Stimulated activated naive CD8-positive, alpha-beta T cell treated with anti-CD3 and anti-CD28 coated beads, Interleukin-15, Interleukin-2, amounts not matched to agents 100 U/mL and 50 U/mL, for 24 hours (primary cell): ENCODE measurements at regions not wholly inside any gene's neighbourhood (a gene's known extent, or its start where the extent isn't known, plus 50 kb on each side); places are given as distances from the start of the nearest gene placed in this dataset.
"Not testable (repeated sequence)": the region's sequence is repeated elsewhere in the genome, so short reads cannot be mapped to it uniquely, and the experiment has no call there.

Source experiments
- ATAC-seq: fragments of 150-1000 bp; cut with Tn5 transposase; one replicate; pipeline ENCODE4 v1.10.0; 2021
- DNase-seq: peaks from one replicate; pipeline ENCODE4 v3.0.0; 2021

DNA sequence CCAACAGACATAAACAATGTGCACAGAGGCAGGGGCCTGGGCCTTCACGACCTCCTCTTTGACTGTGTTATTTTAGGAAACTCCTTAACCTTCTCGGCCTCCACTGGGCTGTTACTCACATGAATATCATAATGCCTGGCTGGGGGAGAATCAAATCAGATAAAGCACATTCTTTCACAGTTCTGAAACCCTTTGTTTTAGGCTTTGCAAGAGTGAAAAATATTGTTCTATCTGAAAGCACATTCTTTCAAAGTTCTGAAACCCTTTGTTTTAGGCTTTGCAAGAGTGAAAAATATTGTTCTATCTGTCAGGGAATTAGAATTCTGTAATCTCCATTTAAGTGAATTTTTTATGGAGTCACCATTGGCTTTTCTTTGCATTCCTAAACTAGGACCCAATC, 50.7 kb upstream of the SYNDIG1 start:
- no peak for ATAC-seq
- no peak for DNase-seq

- ATAC-seq (no peak), DNase-seq (no peak)
Measured at GRCh38 chr20:24417485-24417884, 51.9 kb upstream of the SYNDIG1 start.

DNA sequence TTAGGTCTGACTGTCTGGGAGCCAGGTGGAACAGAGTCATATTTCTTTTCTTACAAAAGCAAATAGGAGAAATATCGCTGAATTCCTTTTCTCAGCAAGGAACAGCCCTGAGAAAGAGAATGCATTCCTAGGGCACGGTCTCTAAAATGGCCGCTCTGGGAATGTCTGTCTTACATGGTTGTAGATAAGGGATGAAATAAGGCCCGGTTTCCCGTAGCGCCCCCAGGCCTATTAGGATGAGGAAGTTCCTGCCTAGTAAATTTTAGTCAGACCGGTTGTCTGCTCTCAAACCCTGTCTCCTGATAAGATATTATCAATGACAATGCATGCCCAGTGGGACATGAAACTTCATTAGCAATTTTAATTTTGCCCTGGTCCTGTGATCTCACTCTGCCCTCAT, 54.0 kb upstream of the SYNDIG1 start:
- not testable (repeated sequence) for ATAC-seq, DNase-seq

- ATAC-seq: no peak
- no peak for DNase-seq
Measured at GRCh38 chr20:24411834-24412216, 57.6 kb upstream of the SYNDIG1 start.

GRCh38 chr20:24411003-24411833, 58.2 kb upstream of the SYNDIG1 start:
- DNase-seq (no peak), ATAC-seq (no peak)

- ATAC-seq (no peak), DNase-seq (no peak)
Measured at GRCh38 chr20:24407151-24407550, 62.3 kb upstream of the SYNDIG1 start.

DNA sequence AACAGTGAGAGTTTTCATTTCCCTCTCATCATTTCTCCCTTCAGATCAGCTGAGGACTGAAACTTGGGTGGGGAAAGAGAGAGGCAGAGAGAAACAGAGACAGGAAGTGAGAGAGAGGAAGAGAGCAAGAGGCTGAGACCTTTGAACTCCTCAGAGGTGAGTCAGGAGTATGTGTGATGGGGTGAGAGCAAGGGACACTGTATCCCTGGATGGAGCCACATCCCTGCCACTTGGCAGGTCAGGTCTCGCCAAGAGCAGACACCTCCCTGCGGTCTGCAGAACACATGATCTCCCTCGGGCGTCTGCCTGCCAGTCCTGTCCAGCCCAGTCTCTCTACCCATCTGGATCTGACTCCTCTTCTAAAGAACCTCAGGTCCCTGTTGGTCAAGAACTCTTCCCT, 62.7 kb upstream of the SYNDIG1 start:
- DNase-seq (no peak), ATAC-seq (peak; percentile 71)

- DNase-seq: no peak
- ATAC-seq: peak; percentile 43
Measured at GRCh38 chr20:24406251-24406650, 63.2 kb upstream of the SYNDIG1 start.

DNA sequence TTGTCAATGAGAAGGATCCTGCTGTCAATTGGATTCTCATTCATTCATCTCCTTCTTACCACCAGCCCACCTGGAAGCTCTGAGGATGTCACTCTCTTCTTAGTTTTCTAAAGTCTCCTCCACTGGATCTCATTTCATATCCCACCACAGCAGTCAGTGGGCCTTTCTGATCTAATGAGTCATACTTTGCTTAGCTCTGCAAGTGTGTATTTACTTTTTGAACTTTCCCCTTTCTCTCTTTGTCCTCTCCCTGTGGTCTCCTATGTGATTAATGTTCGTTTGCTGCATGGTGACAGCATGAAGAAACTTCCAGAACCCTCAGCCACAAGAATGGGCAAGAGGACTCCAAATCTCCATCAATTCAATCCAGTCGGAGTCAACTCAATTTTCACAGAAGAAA, 63.6 kb upstream of the SYNDIG1 start:
- DNase-seq (no peak), ATAC-seq (peak; percentile 46)

DNA sequence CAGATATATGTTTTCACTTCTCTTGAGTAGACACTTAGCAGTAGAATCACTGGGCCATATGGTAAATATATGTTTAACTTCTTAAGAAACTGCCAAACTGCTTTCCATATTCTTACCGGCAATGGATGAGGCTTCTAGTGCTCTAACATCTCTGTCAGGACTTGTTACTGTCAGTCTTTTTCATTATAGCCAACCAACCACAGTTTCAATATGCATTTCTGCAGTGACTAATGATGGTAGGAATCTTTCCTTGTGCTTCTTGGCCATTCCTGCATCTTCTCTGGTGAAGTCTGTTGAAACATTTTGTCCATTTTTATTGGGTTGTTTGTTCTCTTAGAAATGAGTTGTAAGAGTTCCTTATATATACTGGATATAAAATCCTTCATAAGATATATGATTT, 66.0 kb upstream of the SYNDIG1 start:
- DNase-seq: no peak
- ATAC-seq: no peak

- no peak for ATAC-seq
- no peak for DNase-seq
Measured at GRCh38 chr20:24402188-24402587, 67.2 kb upstream of the SYNDIG1 start.

GRCh38 chr20:24395151-24395550, 74.3 kb upstream of the SYNDIG1 start:
- ATAC-seq: no peak
- DNase-seq: no peak

DNA sequence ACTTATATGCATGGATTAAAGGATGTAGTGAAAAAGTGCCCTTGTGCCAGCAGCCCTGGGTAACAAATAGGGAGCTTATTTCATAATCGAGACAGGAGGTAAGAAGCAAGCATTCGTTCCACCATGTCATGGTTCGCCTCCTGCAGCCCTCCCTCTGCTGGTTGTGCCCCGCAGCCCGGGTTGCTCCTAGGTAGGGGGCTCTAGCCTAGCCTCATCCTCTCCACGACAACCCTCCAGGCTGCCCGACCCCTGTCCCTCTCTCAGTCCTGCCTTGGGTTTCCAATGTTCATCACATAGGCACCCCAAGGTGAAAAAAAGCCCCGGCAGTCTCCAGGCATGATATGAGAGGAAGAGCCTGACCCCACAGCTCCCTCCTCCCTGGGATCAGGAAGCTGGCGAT, 75.5 kb upstream of the SYNDIG1 start:
- DNase-seq (no peak), ATAC-seq (no peak)

DNA sequence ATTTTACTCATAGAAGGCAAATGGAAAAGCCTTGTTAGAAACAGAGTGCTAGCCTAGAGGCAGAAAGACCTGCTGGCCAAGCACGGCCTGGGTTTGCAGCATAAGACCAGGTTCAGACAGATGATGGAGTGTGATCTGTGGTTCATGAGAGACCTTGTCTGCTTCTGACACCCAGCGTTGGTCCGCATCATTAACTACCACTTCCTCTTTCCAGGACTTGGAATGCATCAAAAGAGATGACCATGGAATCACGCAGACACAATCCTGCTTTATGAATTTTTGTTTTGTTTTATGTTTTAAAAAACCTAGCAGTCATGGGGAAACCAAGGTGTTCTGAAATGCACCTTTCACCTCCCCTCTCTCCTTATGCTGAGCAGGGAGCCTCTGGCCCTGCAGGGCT, 76.8 kb upstream of the SYNDIG1 start:
- no peak for DNase-seq

DNA sequence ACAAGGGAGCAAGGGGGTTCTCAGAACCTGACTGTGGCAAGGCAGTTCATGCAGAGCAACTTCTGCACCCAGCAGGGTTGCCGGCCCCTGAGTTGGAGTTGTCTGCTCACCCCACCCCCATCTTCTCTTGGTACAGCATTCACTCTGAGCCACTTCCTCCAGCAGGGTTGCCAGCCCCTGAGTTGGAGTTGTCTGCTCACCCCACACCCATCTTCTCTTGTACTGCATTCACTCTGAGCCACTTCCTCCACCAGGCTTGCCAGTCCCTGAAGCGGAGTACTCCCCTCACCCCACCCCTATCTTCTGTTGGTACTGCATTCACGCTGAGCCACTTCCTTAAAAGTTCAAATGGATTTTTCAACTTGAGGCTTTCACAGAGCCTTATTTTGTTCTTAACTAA, 79.7 kb upstream of the SYNDIG1 start:
- peak; percentile 64 for ATAC-seq
- DNase-seq: peak; percentile 22

More for the DNA sequence above, 76.8 kb upstream of the SYNDIG1 start:
- ATAC-seq: no peak

DNA sequence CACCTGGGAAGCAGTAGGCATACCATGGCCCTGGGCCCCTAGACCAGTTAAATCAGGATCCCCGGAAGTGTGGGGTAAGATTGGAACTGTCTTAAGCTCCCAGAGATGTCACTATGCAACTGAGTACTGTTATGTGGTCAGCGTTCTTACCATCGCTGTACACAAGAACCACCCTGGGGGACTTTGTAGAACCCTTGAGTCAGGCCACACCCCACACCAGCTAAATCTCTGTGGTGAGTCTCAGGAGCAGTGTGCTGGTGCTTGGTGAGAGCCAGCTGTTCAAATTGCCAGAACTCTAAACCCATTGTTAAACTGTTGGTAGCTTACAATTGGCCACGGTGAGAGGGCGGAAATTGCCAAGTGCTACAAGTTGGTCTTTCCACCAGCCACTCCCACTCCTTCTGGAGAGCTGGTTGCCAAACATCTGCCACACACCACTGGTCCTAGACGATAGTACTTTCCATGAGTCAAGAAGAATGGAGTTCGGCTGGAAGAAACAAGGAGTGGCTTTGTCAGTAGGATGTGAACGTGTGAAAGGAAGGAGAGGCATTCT, 80.5 kb upstream of the SYNDIG1 start:
- DNase-seq (no peak), ATAC-seq (peak; percentile 21)

DNA sequence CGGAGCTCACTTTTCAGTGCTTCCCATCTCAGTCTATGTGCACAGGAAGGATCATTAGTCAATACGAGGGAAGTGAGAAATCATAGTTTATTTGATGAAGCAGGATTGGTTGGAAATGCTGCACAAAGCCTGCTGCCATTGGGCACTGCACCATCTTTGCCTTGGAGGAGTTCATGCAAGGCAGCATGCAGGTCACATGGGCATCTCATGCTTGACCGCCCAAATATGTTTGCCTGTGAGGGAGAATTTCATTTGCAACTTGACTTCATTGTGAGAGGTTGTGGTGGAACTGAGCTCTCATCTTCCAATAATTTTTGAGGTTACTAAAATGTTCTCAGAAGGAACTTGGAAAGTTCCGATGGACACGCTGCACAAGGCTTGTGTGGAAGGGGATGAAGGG, 83.9 kb upstream of the SYNDIG1 start:
- ATAC-seq (no peak), DNase-seq (no peak)

GRCh38 chr20:24384865-24385264, 84.6 kb upstream of the SYNDIG1 start:
- DNase-seq: no peak
- ATAC-seq: no peak

- no peak for DNase-seq
Measured at GRCh38 chr20:24382743-24383142, 86.7 kb upstream of the SYNDIG1 start.

GRCh38 chr20:24382331-24382730, 87.1 kb upstream of the SYNDIG1 start:
- ATAC-seq: no peak
- DNase-seq: no peak

More at GRCh38 chr20:24382743-24383142, 86.7 kb upstream of the SYNDIG1 start:
- no peak for ATAC-seq

GRCh38 chr20:24381886-24382285, 87.5 kb upstream of the SYNDIG1 start:
- DNase-seq: no peak

DNA sequence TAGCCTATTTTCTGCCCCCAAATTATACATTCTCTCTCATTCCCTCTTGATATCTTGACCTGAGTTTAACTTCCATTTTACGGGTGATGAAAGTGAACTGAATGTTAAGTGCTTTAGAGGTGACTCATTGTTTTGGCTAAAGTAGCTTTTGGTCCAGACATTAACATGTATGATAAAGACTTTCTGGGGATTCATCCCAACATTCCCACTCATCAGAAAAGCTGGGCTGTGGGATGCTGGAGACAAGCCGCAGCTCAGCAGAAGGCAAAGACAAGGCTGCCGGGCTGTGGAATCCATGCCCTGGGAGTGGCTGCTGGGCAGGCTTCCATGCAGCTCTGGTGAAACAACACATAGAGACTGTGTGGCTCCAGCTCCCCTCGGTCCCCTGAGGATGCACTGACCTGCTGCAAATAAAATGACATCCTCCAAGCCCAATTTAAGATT, 89.9 kb upstream of the SYNDIG1 start:
- DNase-seq (no peak), ATAC-seq (no peak)

More at GRCh38 chr20:24381886-24382285, 87.5 kb upstream of the SYNDIG1 start:
- no peak for ATAC-seq

DNA sequence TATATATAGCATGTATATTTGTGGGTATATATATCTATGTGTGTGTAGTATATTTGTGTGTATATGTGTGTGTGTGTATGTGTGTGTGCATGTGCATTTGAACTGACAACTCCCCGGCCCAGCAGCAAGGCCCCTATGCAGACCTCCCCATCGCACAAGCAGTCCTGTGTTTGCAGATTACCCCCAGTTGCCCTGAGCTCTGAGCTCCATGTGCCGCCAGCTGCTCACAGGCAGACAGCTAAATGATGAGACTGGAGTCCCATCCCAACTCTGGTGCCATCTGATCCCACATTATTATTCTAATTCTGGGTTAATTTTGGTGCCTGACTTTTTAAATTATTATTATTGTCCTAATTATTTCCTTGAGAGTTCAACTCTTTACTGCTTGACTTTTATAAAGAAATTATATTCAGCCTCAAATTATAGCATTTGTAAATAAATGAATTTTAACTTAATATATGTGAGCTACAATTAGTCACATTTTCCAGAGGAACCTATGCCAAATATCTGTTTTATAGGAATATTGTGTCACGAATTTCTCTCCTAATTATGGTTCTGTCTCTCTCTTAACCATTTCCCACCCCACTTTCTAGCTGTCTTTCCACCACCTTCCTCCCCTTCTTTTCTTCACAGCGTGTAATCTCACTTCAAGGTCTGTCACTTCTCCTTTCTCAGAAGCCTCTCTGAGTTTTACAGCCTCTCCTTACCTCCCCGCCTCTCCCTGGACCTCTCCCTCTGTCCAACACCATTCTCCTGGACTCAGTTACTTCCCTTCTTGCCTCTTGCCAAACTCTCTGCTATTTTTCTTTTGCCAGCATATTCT, 90.6 kb upstream of the SYNDIG1 start:
- no peak for ATAC-seq
- no peak for DNase-seq
